ENCODE measurements at regions not wholly inside any gene's neighbourhood (a gene's known extent, or its start where the extent isn't known, plus 50 kb on each side); places are given as distances from the start of the nearest gene placed in this dataset.

DNA sequence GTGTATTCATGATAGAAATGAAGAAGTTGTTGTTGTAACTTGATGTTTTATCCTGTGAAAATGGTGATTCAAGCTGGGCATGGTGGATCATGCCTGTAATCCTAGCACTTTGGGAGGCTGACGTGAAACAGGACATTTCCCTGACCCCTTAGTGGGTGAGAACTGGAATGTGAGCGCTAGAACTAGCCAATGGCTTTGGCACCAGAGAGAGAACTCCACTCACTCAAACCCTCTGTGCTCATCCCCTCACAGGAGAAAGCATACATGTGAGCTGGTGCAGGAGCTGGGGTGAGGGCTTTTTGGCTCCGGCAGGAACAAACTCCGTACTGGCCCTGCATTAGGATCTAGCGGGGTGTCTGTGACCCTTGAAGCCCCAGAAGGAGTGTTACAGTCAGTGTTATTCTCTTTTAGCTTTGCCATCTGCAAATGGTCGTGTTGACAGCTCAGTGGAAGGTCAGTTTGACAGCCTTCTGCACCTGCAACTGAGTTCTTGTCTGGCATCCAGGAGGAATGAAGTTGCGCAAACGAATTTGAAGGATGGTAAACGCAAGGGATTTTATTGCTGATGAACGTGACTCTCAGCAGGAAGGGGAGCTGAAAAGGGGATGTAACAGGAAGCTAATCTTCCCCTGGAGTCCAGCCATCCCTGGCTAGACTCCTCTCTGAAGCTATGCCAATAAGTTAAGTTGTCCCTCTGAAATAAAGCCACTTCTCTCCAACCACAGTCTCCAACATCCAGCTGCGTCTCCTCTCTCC is 1016.6 kb upstream of the CADM2 start:
- H3K4me1 Mint-ChIP-seq, result no peaks in the 10 kb centered on the region
- H3K27ac Mint-ChIP-seq, result no peak overlapping the region
- no peak overlapping the region for H3K4me3 Mint-ChIP-seq
- DNase-seq, result no peak
- H3K9me3 Mint-ChIP-seq, result peaks cover 3% of the 10 kb centered on the region
- H3K27me3 Mint-ChIP-seq, result no peaks in the 10 kb centered on the region
- H3K36me3 Mint-ChIP-seq, result no peaks in the 10 kb centered on the region

DNA sequence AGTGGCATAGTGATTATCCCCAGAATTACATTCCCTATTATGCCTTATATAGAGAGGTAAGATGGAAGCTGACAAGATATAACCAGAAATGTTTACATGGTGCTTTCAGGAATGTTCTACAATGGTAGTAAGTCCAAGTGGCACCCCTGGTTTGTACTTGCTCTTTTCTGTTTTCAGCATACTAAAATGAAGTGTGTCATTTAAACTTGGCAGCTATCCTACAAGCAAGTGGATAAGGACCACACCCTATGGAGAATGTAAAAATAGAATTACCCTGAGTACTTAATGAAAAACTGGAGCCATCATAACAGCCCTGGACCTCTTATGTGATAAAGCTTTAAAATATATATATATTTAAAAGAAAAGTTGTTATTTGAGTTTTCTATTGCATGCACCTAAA is 1012.7 kb upstream of the CADM2 start:
- DNase-seq, result no peak
- Mint-ChIP-seq H3K27ac (no peak overlapping the region), H3K9me3 (peaks cover 4% of the 10 kb centered on the region), H3K4me1 (no peaks in the 10 kb centered on the region), H3K4me3 (no peak overlapping the region), H3K27me3 (no peaks in the 10 kb centered on the region), H3K36me3 (no peaks in the 10 kb centered on the region)

DNA sequence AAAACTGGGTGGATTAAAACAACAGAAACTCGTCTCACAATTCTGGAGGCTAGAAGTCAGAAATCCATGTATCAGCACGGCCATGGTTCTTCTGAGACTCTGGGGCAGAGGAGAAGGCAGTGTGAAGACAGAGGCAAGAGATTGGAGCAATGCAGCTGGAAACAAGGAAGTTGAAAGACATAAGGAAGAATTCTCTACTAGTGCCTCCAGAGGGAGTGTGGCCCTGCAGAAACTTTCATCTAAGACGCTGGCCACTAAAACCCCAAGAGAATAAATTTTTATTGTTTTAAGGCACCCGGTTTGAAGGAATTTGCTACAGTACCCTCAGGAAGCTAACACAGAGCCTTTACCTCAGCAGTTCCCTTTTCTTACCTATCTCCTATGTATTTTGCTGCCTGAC is 1012.2 kb upstream of the CADM2 start:
- no peaks in the 10 kb centered on the region for H3K36me3 Mint-ChIP-seq
- no peak for DNase-seq
- peaks cover 4% of the 10 kb centered on the region for H3K9me3 Mint-ChIP-seq
- H3K27ac Mint-ChIP-seq, result no peak overlapping the region
- no peaks in the 10 kb centered on the region for H3K4me1 Mint-ChIP-seq
- H3K4me3 Mint-ChIP-seq, result no peak overlapping the region
- no peaks in the 10 kb centered on the region for H3K27me3 Mint-ChIP-seq

DNA sequence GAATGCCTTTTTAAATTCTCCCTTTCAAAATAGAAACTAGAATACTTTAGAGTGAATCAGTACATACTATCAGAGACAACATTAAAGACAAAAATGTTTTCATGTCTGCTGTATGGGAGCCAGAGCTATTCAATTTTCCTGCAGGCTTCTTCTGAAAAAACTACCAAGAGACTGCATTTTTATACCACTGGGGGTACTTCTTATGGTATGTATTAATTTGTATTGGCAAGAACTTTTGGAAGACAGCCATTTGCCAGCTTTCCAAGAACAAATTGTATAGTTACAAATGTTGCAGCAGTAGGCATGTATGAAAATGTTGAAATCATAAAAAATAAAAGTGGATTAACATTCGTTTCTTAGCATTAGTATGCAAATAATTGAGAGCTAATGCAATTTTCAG is 1010.0 kb upstream of the CADM2 start:
- no peak for DNase-seq
- Mint-ChIP-seq H3K9me3 (peaks cover 1% of the 10 kb centered on the region), H3K36me3 (no peaks in the 10 kb centered on the region), H3K27me3 (no peaks in the 10 kb centered on the region), H3K4me1 (no peaks in the 10 kb centered on the region), H3K27ac (no peak overlapping the region), H3K4me3 (no peak overlapping the region)

DNA sequence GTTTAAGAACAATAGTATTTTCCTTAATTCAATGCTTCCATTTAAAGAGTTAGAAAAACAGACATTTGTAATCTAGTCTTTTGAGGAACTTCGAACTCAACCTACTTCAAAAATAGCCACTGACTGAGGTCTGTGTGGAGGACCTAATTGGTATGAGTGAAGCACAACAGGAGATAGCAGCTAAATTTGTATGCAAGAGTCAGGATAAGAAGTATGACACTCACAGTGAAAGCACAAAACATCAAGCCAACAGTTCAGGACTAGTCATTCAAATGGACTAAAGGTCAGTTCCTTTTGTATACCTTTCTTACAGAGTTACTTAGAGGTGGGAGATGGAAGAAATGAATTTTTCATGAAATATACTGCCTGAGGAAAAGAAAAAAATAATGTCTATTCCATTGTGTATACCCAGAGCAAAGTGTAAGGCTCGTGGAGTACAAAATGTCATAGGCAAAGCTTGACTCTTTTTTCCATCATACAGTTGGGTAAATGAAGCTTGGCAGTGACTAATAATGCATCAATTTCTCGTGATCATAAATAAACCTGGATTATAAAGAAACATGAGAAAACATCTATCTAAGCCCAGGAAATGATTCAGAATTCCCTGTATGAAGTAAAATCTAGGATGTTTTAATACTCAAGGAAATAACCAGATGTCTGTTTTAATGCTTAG is 1005.2 kb upstream of the CADM2 start:
- H3K4me3 Mint-ChIP-seq, result no peak overlapping the region
- no peaks in the 10 kb centered on the region for H3K4me1 Mint-ChIP-seq
- no peaks in the 10 kb centered on the region for H3K27me3 Mint-ChIP-seq
- peaks cover 2% of the 10 kb centered on the region for H3K9me3 Mint-ChIP-seq
- no peak for DNase-seq
- H3K36me3 Mint-ChIP-seq, result no peaks in the 10 kb centered on the region
- no peak overlapping the region for H3K27ac Mint-ChIP-seq

DNA sequence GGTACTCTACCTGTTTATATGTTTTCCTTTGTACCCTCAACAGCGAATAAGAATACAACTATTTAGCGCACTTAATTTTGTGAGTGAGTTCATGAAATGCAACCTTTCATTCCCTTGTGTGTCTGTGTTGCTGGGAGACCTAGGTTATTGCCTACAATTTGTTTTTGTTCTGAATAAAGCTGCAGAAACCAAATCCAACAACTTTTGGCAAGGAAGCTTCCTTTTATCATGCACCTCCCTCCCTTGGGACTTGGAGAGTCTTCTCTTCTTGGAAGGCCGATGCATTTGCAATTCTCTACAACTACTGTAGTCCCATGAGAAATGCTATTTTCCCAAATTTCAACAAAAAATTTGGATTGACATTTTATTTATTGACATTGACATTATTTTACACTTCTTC is 1002.4 kb upstream of the CADM2 start:
- Mint-ChIP-seq H3K4me1 (no peaks in the 10 kb centered on the region), H3K27me3 (no peaks in the 10 kb centered on the region), H3K4me3 (no peak overlapping the region), H3K27ac (no peak overlapping the region), H3K9me3 (peaks cover 4% of the 10 kb centered on the region), H3K36me3 (no peaks in the 10 kb centered on the region)
- no peak for DNase-seq

DNA sequence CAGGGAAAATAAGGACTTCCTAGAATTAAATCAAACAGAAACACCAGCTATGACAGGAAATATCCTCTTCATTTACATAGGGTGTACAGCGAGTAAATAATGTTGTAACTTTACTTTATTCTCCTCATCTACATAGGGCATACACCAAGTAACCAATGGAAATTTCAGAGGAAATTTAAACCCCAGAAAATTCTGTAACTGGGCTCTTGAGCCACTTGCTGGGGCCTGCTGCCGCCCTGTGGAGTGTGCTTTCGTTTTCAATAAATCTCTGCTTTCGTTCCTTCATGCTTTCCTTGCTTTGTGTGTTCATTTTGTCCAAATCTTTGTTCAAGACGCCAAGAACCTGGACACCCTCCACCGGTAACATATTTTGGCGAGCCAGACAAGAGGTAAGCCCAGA is 990.4 kb upstream of the CADM2 start:
- Mint-ChIP-seq H3K9me3 (peaks cover 8% of the 10 kb centered on the region), H3K27me3 (no peaks in the 10 kb centered on the region), H3K36me3 (no peaks in the 10 kb centered on the region), H3K27ac (no peak overlapping the region), H3K4me1 (no peaks in the 10 kb centered on the region), H3K4me3 (no peak overlapping the region)
- DNase-seq, result no peak

DNA sequence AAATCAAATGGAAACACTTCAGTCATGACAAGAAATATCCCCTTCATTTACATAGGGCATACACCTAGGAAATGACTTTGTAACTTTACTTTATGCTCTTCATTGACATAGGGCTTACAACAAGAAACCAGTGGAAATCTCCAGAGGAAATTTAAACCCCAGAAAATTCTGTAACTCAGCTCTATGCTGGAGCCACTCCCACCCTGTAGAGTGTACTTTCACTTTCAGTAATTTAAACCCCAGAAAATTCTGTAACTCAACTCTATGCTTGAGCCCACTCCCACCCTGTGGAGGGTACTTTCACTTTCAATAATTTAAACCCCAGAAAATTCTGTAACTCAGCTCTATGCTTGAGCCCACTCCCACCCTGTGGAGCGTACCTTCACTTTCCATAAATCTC is 987.1 kb upstream of the CADM2 start:
- Mint-ChIP-seq H3K27me3 (no peaks in the 10 kb centered on the region), H3K36me3 (no peaks in the 10 kb centered on the region), H3K4me3 (no peak overlapping the region), H3K4me1 (no peaks in the 10 kb centered on the region), H3K27ac (no peak overlapping the region), H3K9me3 (peaks cover 4% of the 10 kb centered on the region)
- DNase-seq, result no peak

DNA sequence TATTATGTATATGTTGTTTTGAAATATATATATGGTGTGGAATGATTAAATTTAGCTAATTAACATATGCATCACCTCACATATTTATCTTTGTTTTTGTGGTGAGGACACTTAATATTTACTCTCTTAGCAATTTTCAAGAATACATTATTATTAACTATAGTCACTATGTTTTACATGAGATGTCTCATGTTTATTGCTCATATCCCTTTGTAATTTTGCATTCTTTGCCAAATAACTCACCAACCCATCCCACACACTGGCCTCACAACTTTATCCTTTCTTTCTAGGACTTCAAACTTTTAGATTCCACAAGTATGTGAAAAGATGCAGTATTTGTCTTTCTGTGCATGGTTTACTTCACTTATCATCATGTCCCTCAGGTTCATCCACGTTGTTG is 950.2 kb upstream of the CADM2 start:
- H3K9me3 Mint-ChIP-seq, result peaks cover 15% of the 10 kb centered on the region
- H3K36me3 Mint-ChIP-seq, result no peaks in the 10 kb centered on the region
- DNase-seq, result no peak
- H3K4me3 Mint-ChIP-seq, result no peak overlapping the region
- no peaks in the 10 kb centered on the region for H3K4me1 Mint-ChIP-seq
- H3K27me3 Mint-ChIP-seq, result no peaks in the 10 kb centered on the region
- no peak overlapping the region for H3K27ac Mint-ChIP-seq

DNA sequence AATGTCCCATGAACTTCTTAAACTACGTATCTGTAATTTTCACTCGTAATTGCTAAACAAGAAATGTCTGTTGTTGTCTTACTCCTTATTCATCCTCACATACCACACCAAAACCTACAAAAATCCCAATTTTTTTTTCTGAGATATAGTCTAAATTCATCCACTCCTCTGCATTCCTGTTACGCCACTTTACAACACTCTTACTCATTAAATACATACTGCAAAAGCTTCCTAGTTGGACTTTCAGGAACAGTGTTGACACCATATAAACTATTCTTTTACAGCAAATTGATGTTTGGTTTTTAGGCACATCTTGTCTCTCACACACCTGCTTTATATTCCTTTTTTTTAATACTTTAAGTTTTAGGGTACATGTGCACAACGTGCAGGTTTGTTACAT is 934.9 kb upstream of the CADM2 start:
- Mint-ChIP-seq H3K36me3 (no peaks in the 10 kb centered on the region), H3K9me3 (peaks cover 4% of the 10 kb centered on the region), H3K4me3 (no peak overlapping the region), H3K27me3 (no peaks in the 10 kb centered on the region), H3K27ac (no peak overlapping the region), H3K4me1 (no peaks in the 10 kb centered on the region)
- DNase-seq, result no peak

DNA sequence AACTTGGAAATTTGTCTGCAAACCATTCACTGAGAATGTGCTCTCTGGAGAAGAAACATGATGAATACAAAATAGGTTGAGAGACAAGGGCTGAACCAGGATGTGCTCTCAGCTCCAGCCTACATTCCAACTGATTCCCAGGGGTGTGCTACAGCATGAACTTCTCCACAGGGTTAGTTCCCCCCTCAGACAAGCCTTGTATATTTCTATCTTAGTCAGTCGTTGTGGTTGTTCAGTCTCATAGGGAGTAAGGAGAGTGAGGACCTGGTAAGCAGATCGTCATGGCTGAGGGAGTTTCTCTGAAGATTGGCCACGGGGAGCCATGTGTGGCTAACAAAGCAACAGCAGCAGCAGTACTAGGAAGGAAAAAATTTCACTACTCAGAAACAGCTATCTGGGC is 919.7 kb upstream of the CADM2 start:
- Mint-ChIP-seq H3K9me3 (peaks cover 7% of the 10 kb centered on the region), H3K4me3 (no peak overlapping the region), H3K27me3 (no peaks in the 10 kb centered on the region), H3K36me3 (no peaks in the 10 kb centered on the region), H3K4me1 (no peaks in the 10 kb centered on the region), H3K27ac (no peak overlapping the region)
- DNase-seq, result no peak

DNA sequence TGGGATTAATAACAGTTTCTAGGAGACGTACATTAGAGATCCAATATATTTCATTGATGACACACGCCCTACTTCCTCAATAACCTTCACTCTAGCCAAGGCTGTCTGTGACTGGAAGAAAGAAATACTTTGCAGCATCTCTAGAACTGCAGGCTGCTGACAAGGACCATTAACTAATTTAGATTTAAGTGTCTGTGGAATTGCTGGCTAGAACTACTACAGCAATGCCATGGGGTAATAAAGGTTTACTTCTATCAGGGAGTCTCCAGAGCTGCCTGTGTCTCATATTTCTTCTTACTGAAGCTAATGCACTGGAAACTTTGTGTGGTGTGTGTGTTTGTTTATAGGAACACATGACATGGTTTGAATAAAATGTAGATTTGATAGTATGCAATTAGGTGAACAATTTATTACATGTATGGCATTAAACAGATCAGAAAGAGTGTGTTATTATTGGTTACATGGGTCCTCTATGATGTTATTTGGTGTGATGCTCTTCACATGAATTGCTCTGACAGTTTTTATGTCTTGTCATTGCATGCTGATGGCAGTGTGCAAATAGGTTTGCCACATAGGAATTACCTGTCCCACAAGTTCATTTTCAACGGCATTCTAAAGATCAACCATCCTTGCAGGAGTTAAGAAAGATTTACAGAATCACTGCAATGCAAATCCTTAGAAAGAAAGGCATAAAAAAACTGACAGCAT is 916.2 kb upstream of the CADM2 start:
- Mint-ChIP-seq H3K4me1 (no peaks in the 10 kb centered on the region), H3K4me3 (no peak overlapping the region), H3K27ac (no peak overlapping the region), H3K27me3 (no peaks in the 10 kb centered on the region), H3K9me3 (no peaks in the 10 kb centered on the region), H3K36me3 (no peaks in the 10 kb centered on the region)
- DNase-seq, result no peak

DNA sequence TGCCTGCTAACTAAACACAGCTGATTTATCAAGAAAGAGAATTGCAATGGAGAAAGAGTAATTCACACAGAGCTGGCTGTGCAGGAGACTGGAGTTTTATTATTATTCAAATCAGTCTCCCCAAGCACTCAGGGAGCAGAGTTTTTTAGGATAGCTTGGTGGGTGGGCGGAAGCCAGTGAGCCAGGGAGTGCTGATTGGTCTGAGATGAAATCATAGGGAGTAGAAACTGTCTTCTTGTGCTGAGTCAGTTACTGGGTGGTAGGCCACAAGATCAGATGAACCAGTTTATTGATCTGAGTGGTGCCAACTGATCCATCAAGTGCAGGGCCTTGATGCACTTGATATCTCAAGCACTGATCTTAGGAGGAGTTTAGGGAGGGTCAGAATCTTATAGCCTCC is 891.9 kb upstream of the CADM2 start:
- Mint-ChIP-seq H3K27me3 (no peaks in the 10 kb centered on the region), H3K9me3 (no peaks in the 10 kb centered on the region), H3K27ac (no peak overlapping the region), H3K36me3 (no peaks in the 10 kb centered on the region), H3K4me1 (no peaks in the 10 kb centered on the region), H3K4me3 (no peak overlapping the region)
- no peak for DNase-seq

DNA sequence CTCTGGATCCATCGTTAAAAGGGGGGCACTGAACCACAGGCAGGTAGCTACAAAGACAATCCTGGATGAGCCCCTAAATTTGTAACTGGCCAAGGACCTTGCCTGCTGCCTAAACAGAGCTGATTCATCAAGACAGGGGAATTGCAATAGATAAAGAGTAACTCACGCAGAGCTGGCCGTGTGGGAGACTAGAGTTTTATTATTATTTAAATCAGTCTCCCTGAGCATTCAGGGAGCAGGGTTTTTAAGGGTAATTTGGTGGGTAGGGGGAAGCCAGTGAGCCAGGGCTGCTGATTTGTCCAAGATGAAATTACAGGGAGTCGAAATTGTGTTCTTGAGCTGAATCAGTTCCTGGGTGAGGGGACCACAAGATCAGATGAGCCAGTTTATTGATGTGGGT is 885.1 kb upstream of the CADM2 start:
- Mint-ChIP-seq H3K9me3 (peaks cover 3% of the 10 kb centered on the region), H3K4me3 (no peak overlapping the region), H3K27me3 (no peaks in the 10 kb centered on the region), H3K27ac (no peak overlapping the region), H3K4me1 (no peaks in the 10 kb centered on the region), H3K36me3 (no peaks in the 10 kb centered on the region)
- no peak for DNase-seq

DNA sequence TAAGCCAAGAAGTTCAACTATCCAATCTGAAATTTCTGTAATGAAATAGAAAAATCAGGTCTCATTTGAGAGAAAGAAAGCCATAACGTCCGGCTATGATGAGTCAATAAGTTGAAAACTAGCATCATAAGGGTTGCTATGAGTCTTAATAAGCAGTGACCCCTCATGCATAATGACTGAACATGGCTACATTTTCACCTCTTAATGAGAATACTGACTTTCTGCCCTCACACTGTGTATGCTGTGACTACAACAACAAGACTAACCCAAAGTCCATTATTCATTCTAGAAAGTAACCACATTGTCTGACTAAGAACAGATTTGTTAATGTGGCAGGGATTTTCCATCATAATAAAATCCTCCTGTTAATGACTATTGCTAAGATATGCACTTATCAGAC is 884.0 kb upstream of the CADM2 start:
- DNase-seq, result no peak
- peaks cover 3% of the 10 kb centered on the region for H3K9me3 Mint-ChIP-seq
- no peaks in the 10 kb centered on the region for H3K36me3 Mint-ChIP-seq
- no peaks in the 10 kb centered on the region for H3K27me3 Mint-ChIP-seq
- H3K4me3 Mint-ChIP-seq, result no peak overlapping the region
- no peaks in the 10 kb centered on the region for H3K4me1 Mint-ChIP-seq
- no peak overlapping the region for H3K27ac Mint-ChIP-seq

DNA sequence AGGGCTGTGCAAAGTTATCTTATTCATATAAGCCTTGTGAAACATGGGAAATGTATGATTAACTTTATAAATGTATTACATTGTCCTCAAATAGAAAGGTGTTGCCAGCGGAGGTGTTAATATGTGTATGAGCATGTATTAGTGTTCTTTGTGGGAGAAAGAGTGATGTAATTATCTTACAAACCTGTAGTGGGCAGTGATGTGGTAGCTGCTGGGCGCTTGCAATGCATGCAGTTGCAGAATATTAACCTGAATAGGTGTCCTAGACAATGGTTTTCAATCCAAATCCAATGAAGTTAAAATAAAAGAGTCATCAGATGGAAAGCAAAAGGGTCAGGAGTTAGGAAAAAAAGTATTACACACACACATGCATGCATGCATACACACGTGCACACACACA is 881.3 kb upstream of the CADM2 start:
- DNase-seq, result no peak
- H3K27ac Mint-ChIP-seq, result no peak overlapping the region
- H3K9me3 Mint-ChIP-seq, result peaks cover 3% of the 10 kb centered on the region
- no peaks in the 10 kb centered on the region for H3K36me3 Mint-ChIP-seq
- no peaks in the 10 kb centered on the region for H3K27me3 Mint-ChIP-seq
- H3K4me1 Mint-ChIP-seq, result no peaks in the 10 kb centered on the region
- no peak overlapping the region for H3K4me3 Mint-ChIP-seq
